ENCODE measurements at regions not wholly inside any gene's neighbourhood (a gene's known extent, or its start where the extent isn't known, plus 50 kb on each side); places are given as distances from the start of the nearest gene placed in this dataset.
"Not testable (repeated sequence)": the region's sequence is repeated elsewhere in the genome, so short reads cannot be mapped to it uniquely, and the experiment has no call there.

- DNase-seq: no peak
Measured at GRCh38 chr7:119826547-119826946, 446.4 kb upstream of the KCND2 start.

- DNase-seq: no peak
Measured at GRCh38 chr7:119838444-119838843, 434.5 kb upstream of the KCND2 start.

GRCh38 chr7:119842337-119842736, 430.6 kb upstream of the KCND2 start:
- no peak for DNase-seq

GRCh38 chr7:119842786-119843185, 430.2 kb upstream of the KCND2 start:
- no peak for DNase-seq

- no peak for DNase-seq
Measured at GRCh38 chr7:119861385-119861784, 411.6 kb upstream of the KCND2 start.

- DNase-seq: no peak
Measured at GRCh38 chr7:119868387-119868786, 404.6 kb upstream of the KCND2 start.

DNA sequence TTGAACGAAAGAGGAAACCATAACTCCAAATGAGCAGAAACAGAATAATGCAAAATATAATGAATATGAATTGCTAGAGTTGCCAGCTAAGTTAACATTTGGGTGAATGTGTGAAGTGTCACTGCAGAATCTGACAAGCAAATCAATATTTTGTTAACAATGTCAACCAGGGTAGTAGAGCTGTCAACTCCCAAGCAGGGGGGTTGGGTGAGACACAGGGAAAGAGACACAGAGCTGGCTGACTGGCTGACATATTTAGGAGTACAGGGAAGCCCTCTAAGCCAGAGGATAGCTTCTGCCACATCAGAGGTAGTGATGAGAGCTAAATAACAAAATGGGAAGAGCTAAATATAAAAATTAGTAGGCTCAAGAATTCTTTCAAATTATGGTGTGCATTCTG, 393.1 kb upstream of the KCND2 start:
- DNase-seq: no peak

DNA sequence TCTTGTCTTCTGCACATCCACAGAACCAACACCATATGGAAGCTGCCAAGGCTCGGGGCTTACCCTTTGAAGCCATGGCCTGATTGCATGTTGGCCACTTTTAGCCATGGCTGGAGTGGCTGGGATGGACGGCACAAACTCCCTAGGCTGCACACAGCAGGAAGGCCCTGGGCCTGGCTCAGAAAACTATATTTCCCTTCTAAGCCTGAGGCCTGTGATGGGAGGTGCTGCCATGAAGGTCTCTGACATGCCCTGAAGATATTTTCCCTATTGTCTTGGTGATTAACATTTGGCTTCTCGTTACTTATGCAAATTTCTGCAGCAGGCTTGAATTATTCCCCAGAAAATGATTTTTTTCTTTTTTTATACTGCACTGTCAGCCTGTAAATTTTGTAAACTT, 387.0 kb upstream of the KCND2 start:
- DNase-seq: no peak

DNA sequence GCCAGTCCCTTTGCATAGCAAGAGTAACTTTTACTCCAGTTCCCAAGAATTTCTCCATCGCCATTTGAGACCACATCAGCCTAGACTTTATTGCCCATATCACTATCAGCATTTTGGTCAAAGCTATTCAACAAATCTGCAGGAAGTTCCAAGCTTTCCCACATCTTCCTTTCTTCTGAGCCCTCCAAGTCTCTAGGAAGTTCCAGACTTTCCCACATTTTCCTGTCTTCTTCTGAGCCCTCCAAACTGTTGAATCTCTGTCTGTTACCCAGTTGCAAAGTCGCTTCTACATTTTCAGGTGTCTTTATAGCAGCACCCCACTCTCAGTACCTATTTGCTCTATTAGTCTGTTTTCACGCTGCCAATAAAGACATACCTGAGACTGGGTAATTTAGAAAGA, 386.4 kb upstream of the KCND2 start:
- DNase-seq: not testable (repeated sequence)

DNA sequence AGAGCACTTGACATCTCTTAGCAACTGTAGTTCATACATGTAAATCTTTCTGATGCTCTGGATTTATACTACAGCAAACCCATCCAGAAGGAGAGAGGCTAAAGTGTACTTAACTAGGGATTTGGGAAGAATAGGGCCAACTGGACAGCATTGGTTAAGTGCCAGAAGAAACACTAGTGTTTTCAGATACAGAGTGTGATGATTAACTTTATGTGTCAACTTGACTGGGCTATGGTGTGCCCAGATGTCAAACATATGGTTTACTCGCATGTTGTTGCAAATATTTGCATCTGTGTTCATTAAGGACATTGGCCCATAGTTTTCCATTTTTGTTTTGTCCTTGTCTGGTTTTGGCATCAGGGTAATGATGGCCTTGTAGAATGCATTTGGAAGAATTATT, 384.7 kb upstream of the KCND2 start:
- DNase-seq: no peak

DNA sequence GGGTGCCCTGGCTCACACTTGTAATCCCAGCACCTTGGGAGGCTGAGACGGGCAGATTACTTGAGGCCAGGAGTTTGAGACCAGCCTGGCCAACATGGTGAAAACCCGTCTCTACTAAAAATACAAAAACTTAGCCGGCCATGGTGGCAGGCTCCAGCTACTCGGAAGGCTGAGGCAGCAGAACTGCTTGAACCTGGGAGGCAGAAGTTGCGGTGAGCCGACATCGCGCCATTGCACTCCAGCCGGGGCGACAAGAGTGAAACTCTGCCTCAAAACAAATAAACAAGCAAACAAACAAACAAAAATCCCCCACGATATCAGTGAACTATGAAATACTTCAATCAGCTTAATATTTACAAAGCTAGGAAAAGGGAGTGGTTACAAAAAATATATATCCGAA, 382.3 kb upstream of the KCND2 start:
- no peak for DNase-seq

DNA sequence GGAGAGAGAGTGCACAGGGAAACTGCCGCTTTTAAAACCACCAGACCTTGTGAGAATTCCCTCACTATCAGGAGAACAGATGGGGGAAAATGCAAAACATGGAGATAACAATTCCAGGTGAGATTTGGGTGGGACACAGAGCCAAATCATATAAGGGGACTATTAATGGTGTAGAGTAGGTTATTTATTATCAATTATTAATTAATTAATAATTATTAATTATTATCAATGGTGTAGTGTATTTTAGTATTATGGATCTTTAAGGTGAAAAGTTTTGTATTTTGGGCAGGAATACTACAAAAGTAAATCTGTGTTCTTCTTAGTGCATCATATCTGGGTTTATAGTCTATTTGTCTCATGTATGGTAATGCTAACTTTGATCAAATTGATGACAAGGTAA, 377.7 kb upstream of the KCND2 start:
- DNase-seq: no peak

GRCh38 chr7:119896386-119896785, 376.6 kb upstream of the KCND2 start:
- DNase-seq: no peak

DNA sequence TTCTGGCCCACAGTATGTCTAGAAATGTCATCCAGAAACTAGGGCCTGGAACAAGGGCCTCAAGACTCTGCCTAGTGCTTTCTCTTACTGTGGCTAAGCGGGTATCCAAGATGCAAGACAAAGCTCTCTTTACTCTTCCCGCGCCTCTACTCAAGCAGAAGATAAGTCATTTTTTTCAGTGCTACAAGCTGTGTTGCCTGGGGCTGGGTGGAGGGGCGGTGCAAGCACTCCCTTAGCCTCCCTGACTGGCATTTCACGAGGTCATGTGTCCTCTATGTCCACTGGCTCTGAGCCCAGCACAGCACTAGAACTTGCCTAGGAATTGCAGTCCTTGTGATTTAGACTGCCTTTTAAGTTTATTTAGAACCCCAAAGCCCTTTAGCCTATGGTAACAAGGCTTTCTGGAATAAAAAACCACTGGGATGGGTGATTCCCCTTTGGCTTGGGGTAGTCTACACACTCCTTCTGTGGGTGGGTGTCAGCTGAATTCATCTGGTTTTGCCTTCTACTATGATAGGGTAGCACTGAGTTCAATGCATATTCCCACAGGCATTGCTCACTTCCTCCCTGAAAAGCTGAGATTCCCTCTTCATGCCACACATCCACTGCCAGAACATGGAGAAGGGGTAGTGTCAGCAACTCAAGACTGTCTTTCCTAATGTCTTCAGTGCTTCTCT, 371.8 kb upstream of the KCND2 start:
- DNase-seq: peak in 18 of 56 donors; percentile 0 to 32 (median 4)

DNA sequence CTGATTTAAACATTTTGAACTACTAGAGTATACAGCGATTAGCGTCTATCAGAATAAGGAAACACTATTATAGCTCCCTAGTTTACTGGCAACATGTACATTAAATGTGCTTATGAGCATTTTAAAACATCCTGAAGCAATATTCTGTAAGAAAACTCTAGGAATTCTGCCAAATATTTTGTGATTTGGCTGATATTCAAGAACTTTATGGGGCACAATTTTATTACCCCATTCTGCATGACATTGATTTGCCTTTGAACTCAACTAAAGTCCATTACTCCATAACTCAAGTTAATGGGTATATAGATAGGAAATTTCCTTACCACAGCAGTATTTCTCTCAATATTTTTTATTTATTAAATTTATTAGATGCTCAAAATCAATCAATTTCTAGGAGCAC, 369.9 kb upstream of the KCND2 start:
- DNase-seq: no peak

- DNase-seq: no peak
Measured at GRCh38 chr7:119905495-119905894, 367.5 kb upstream of the KCND2 start.

DNA sequence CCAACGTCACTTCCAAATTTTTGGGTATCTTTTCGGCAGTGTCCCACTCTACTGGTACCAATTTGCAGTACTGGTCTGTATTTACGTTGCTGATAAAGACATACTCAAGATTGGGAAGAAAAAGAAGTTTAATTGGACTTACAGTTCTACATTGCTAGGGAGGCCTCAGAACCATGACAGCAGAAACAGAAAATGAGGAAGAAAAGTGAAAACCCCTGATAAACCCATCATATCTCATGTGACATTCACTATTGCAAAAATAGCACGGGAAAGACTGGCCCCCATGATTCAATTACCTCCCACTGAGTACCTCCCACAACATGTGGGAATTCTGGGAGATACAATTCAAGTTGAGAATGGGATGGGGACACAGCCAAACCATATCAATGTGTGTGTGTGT, 364.0 kb upstream of the KCND2 start:
- DNase-seq: no peak

GRCh38 chr7:119914119-119914518, 358.9 kb upstream of the KCND2 start:
- not testable (repeated sequence) for DNase-seq

GRCh38 chr7:119916501-119916900, 356.5 kb upstream of the KCND2 start:
- no peak for DNase-seq

DNA sequence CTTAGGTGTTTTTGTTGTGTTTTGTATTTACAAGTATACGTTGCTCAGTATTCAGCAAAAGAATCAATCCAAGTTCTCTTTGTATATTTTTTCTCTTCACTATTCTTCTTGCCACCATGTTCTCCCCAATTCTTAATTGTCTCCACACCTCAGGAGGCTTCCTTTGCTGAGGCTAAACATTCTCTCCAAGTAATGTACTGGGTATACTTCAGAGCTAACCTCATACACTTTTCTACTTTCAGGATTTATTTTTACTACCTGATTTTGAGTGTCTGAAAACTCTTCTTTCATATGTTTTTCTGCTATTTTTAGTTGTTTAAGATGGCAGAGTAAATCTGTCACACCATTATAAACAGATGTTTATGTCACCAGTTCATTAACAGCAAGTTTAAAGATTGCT, 354.8 kb upstream of the KCND2 start:
- no peak for DNase-seq

GRCh38 chr7:119919986-119920385, 353.0 kb upstream of the KCND2 start:
- no peak for DNase-seq

GRCh38 chr7:119925581-119926289, 347.2 kb upstream of the KCND2 start:
- no peak for DNase-seq

DNA sequence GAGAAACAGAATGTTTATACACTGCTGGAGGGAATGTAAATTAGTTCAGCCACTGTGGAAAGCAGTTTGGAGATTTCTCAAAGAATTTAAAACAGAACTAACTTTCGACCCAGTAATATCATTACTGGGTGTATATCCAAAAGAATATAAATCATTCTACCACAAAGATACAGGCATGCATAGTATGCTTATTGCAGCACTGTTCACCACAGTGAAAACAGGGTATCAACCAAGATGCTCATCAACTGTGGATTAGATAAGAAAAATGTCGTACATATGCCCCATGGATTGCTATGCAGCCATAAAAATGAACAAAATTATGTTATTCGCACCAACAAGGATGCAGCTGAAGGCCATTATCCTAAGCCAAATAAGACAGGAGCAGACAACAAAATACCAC, 343.1 kb upstream of the KCND2 start:
- DNase-seq: no peak

All from amygdala (tissue), 56 donors.